Endothelial cell of umbilical vein (primary cell): ENCODE measurements at regions not wholly inside any gene's neighbourhood (a gene's known extent, or its start where the extent isn't known, plus 50 kb on each side); places are given as distances from the start of the nearest gene placed in this dataset.

Experiments
- BruUV-seq: library from RNA; stranded (reverse); fragments of 400-500 nt; replicated peaks from 2 replicates; lab custom pipeline; 2021; lab: Mats Ljungman, UMichigan
- CTCF ChIA-PET: fragments of 300-600, 350-600 bp; sonication (Branson Sonifier 250); formaldehyde crosslinking; loops from one replicate; lab custom pipeline; 2021; ENCODE audit warnings: antibody characterized with exemption, inconsistent platforms; lab: Charles Lee
- POLR2A ChIA-PET: fragments of 300-600, 350-600 bp; sonication (Branson Sonifier 250); formaldehyde crosslinking; loops from one replicate; lab custom pipeline; 2021; ENCODE audit warnings: antibody characterized with exemption, inconsistent platforms; lab: Charles Lee
- DNase-seq: peaks from one replicate; pipeline ENCODE4 v3.0.0-alpha.2; 2011; ENCODE audit warnings: low read depth, low spot score
- FAIRE-seq: peaks from 2 replicates; lab custom pipeline; 2011; peaks lifted over from hg19 to GRCh38; lab: Jason Lieb, UNC
- H2AFZ ChIP-seq: 2 replicates; pipeline ENCODE4 v1.6.0; 2012; ENCODE audit warnings: low read depth, low read length, control low read depth, inconsistent platforms
- H3K27ac ChIP-seq: 2 replicates; pipeline ENCODE4 v1.5.1; 2011; ENCODE audit warnings: low read depth, mild to moderate bottlenecking, control low read depth, low read length, moderate library complexity; ENCODE audit not compliant: insufficient read depth
- H3K27me3 ChIP-seq, 2 experiments: 2 replicates each; pipeline versions ENCODE4 v1.6.0 to v1.6.1; 2011; ENCODE audit warnings: low read length in 2 of 2, mixed read lengths in 1 of 2; ENCODE audit not compliant: control insufficient read depth in 2 of 2, insufficient read depth in 2 of 2
- H3K36me3 ChIP-seq, 2 experiments: 2 replicates in 1 of 2; 3 replicates in 1 of 2; pipeline ENCODE4 v1.5.1; 2011; ENCODE audit warnings: low read length in 2 of 2, mild to moderate bottlenecking in 1 of 2, moderate library complexity in 1 of 2; ENCODE audit not compliant: control insufficient read depth in 2 of 2, insufficient read depth in 2 of 2; ENCODE audit errors: extremely low read depth in 1 of 2
- H3K4me1 ChIP-seq: 3 replicates; pipeline ENCODE4 v1.5.1; 2011; ENCODE audit warnings: mild to moderate bottlenecking, low read length; ENCODE audit not compliant: control insufficient read depth, insufficient read depth; ENCODE audit errors: extremely low read depth
- H3K4me2 ChIP-seq: 2 replicates; pipeline ENCODE4 v1.6.1; 2011; ENCODE audit warnings: low read length, control low read depth, mixed read lengths; ENCODE audit not compliant: insufficient read depth
- H3K4me3 ChIP-seq, 3 experiments: fragments of 200-600 bp in 1 of 3; sonication (generic), shearing (Covaris generic) in 1 of 3; replicated peaks in 1 of 3; 2 replicates each; pipeline ENCODE4 v1.5.1; 2011 to 2016; ENCODE audit warnings: control low read depth in 3 of 3, low read length in 3 of 3, mild to moderate bottlenecking in 2 of 3, inconsistent platforms in 1 of 3, low read depth in 1 of 3, moderate library complexity in 1 of 3; ENCODE audit not compliant: insufficient read depth in 1 of 3
- H3K79me2 ChIP-seq: 2 replicates; pipeline ENCODE4 v1.6.0; 2012; ENCODE audit warnings: low read length, inconsistent platforms; ENCODE audit not compliant: control insufficient read depth, insufficient read depth
- H3K9ac ChIP-seq: replicated peaks from 2 replicates; pipeline ENCODE3; 2011; ENCODE audit warnings: low read length, control low read depth; ENCODE audit not compliant: insufficient read depth; ENCODE audit errors: extremely low read depth
- H3K9me1 ChIP-seq: replicated peaks from 3 replicates; pipeline ENCODE4 v1.6.0; 2011; ENCODE audit warnings: mild to moderate bottlenecking, low read length; ENCODE audit not compliant: control insufficient read depth, insufficient read depth; ENCODE audit errors: extremely low read depth
- H3K9me3 ChIP-seq: replicated peaks from 2 replicates; pipeline ENCODE4 v1.5.1; 2012; ENCODE audit warnings: low read length, inconsistent platforms; ENCODE audit not compliant: control insufficient read depth, insufficient read depth
- H4K20me1 ChIP-seq: replicated peaks from 2 replicates; pipeline ENCODE3; 2011; ENCODE audit warnings: mild to moderate bottlenecking, low read length; ENCODE audit not compliant: control insufficient read depth, insufficient read depth; ENCODE audit errors: extremely low read depth
- CTCF ChIP-seq, 2 donors: IDR thresholded peaks; 1 replicate in 1 of 2; 2 replicates in 1 of 2; pipeline ENCODE4 v1.5.1; 2011; ENCODE audit warnings: low read length in 2 of 2, mild to moderate bottlenecking in 2 of 2, moderate library complexity in 2 of 2, control low read depth in 1 of 2, inconsistent platforms in 1 of 2, low read depth in 1 of 2; ENCODE audit not compliant: insufficient read depth in 1 of 2; ENCODE audit errors: extremely low read depth in 1 of 2
- EZH2 ChIP-seq: IDR thresholded peaks from 2 replicates; pipeline ENCODE4 v1.6.1; 2012; ENCODE audit warnings: borderline replicate concordance, low read depth, mild to moderate bottlenecking, moderate library complexity, low read length, inconsistent platforms; ENCODE audit not compliant: severe bottlenecking
- FOS ChIP-seq: IDR thresholded peaks from 2 replicates; pipeline ENCODE4 v1.6.1; 2011; ENCODE audit warnings: mild to moderate bottlenecking, low read length, moderate library complexity, borderline replicate concordance; ENCODE audit not compliant: insufficient read depth
- GATA2 ChIP-seq: IDR thresholded peaks from 2 replicates; pipeline ENCODE4 v1.7.0; 2011; ENCODE audit warnings: low read depth, mild to moderate bottlenecking, moderate library complexity, mixed read lengths, low read length; ENCODE audit not compliant: insufficient read length, insufficient read depth
- JUN ChIP-seq: IDR thresholded peaks from 2 replicates; pipeline ENCODE4 v1.6.1; 2011; ENCODE audit warnings: borderline replicate concordance, low read depth; ENCODE audit not compliant: insufficient read length, insufficient read depth
- MAX ChIP-seq: IDR thresholded peaks from 2 replicates; pipeline ENCODE4 v1.6.1; 2011; ENCODE audit not compliant: insufficient read depth, insufficient read length
- MYC ChIP-seq: IDR thresholded peaks from one replicate; pipeline ENCODE4 v1.6.1; 2011; ENCODE audit warnings: mild to moderate bottlenecking, low read depth, low read length
- POLR2A ChIP-seq: IDR thresholded peaks from 2 replicates; pipeline ENCODE4 v1.6.1; 2012; ENCODE audit warnings: low read depth, mild to moderate bottlenecking, control low read depth, low read length
- POLR2AphosphoS5 ChIP-seq: IDR thresholded peaks from 2 replicates; pipeline ENCODE4 v1.6.1; 2012; ENCODE audit warnings: low read depth, mild to moderate bottlenecking, control low read depth, low read length, moderate library complexity; ENCODE audit not compliant: insufficient read depth
- dilution Hi-C: fragments of 300-500 bp; cut with MboI; formaldehyde crosslinking; loops from one replicate; pipeline ENCODE4 v1.15.0; 2019; ENCODE audit warnings: low sequenced_read_pairs; ENCODE audit not compliant: extremely low pct_ligation_motif_present
- intact Hi-C: fragments of 100-400 bp; cut with micrococcal nuclease; formaldehyde crosslinking; loops from one replicate; pipeline ENCODE4 v1.10.0; 2022

- Histone ChIP-seq H3K9me3 (peaks cover 2% of the 10 kb centered on the region), H3K9me1 (no peaks in the 10 kb centered on the region), H3K27ac (no peak overlapping the region), H4K20me1 (no peaks in the 10 kb centered on the region), H3K4me2 (no peak overlapping the region), H3K9ac (no peak overlapping the region), H2AFZ (no peak overlapping the region), H3K36me3 (no peaks in the 10 kb centered on the region), H3K27me3 (no peaks in the 10 kb centered on the region), H3K4me1 (no peaks in the 10 kb centered on the region), H3K4me3 (no peak overlapping the region), H3K79me2 (no peaks in the 10 kb centered on the region)
- CTCF ChIA-PET, result no interaction called here
- FAIRE-seq (no peak), DNase-seq (no peak)
- dilution Hi-C loops (no loop called here), intact Hi-C loops (no loop called here)
- no TSS peak for BruUV-seq
- TF ChIP-seq EZH2, result no peak
- no peak for TF ChIP-seq POLR2A
- no peak for TF ChIP-seq MYC
- no peak for TF ChIP-seq GATA2
- TF ChIP-seq JUN, result no peak
- no peak for TF ChIP-seq MAX
- TF ChIP-seq CTCF (IDR thresholded peaks at IDR 0.05; ENCODE audit: extremely low read depth in 1 of 2, insufficient read depth in 1 of 2, low read depth in 1 of 2, low read length in 2 of 2), result no peak
- no peak for TF ChIP-seq FOS
- no peak for TF ChIP-seq POLR2AphosphoS5
- POLR2A ChIA-PET, result no interaction called here
Observed at GRCh38 chr15:24223739-24224138, 451.8 kb upstream of the NPAP1 start.
